Spleen (tissue), 7 donors: ENCODE measurements at regions not wholly inside any gene's neighbourhood (a gene's known extent, or its start where the extent isn't known, plus 50 kb on each side); places are given as distances from the start of the nearest gene placed in this dataset.

ENCODE experiments used
- POLR2A ChIP-seq, 3 donors: fragments of 450-650 bp; IDR thresholded peaks; one replicate each; pipeline ENCODE4 v1.5.1; 2017; ENCODE audit warnings: antibody characterized with exemption in 3 of 3, mild to moderate bottlenecking in 1 of 3
- POLR2AphosphoS5 ChIP-seq, 3 donors: sonication (generic); formaldehyde crosslinking; IDR thresholded peaks; one replicate each; pipeline ENCODE4 v1.5.1; 2017; ENCODE audit warnings: antibody characterized with exemption in 3 of 3
- TF ChIP-seq, protein P1 (sequence below), 11 experiments: fragments of 200-600 bp in 7 of 11; fragments of 450-650 bp in 4 of 11; sonication (generic) in 4 of 11; IDR thresholded peaks in 8 of 11; conservative IDR thresholded peaks in 3 of 11; 1 replicate in 7 of 11; 2 replicates in 4 of 11; pipeline versions ENCODE4 v1.4.0 to v1.8.0; 2016 to 2021; ENCODE audit warnings: antibody characterized with exemption in 11 of 11, inconsistent platforms in 4 of 11, mild to moderate bottlenecking in 1 of 11
- donor health status: DM: no; HTN: no; CAD: no; lungs with moderate emphysema.
- donor health status: DM: no; HTN: no; CAD: no.
- donor health status: DM: no; HTN: no; CAD: no.

DNA sequence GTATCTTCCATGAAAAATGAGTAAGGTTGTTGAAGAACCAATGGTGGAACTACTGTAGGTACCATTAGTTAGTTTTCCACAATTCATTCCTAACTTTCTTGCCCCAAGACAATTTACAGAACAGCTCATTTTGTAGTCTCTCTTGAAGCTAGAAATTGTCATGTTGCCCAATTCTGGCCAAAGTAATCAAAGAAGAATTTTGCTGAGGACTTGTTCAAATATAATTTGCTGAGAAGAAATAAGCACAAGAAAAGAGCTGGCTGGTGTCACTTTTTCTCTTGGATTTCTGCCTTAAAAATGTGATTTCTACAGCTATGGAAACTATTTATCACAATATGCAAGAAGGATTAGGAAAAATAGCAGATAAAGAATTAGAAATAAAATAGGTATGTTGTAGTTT, 199.2 kb upstream of the SEMA3A start:
- TF ChIP-seq POLR2AphosphoS5 (IDR thresholded peaks at IDR 0.05) = no peak
- TF ChIP-seq, protein P1, sequence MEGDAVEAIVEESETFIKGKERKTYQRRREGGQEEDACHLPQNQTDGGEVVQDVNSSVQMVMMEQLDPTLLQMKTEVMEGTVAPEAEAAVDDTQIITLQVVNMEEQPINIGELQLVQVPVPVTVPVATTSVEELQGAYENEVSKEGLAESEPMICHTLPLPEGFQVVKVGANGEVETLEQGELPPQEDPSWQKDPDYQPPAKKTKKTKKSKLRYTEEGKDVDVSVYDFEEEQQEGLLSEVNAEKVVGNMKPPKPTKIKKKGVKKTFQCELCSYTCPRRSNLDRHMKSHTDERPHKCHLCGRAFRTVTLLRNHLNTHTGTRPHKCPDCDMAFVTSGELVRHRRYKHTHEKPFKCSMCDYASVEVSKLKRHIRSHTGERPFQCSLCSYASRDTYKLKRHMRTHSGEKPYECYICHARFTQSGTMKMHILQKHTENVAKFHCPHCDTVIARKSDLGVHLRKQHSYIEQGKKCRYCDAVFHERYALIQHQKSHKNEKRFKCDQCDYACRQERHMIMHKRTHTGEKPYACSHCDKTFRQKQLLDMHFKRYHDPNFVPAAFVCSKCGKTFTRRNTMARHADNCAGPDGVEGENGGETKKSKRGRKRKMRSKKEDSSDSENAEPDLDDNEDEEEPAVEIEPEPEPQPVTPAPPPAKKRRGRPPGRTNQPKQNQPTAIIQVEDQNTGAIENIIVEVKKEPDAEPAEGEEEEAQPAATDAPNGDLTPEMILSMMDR (IDR thresholded peaks at IDR 0.05 in 8 of 11, conservative IDR thresholded peaks at IDR 0.05 in 3 of 11) = no peak
- TF ChIP-seq POLR2A (IDR thresholded peaks at IDR 0.05) = no peak
